ENCODE measurements at regions not wholly inside any gene's neighbourhood (a gene's known extent, or its start where the extent isn't known, plus 50 kb on each side); places are given as distances from the start of the nearest gene placed in this dataset.

- TF ChIP-seq CTCF (IDR thresholded peaks at IDR 0.05) (no peak), EZH2 (IDR thresholded peaks at IDR 0.05; ENCODE audit: borderline replicate concordance, insufficient read depth, low read depth, low read length, poor library complexity, severe bottlenecking) (no peak)
Measured at GRCh38 chr17:73994946-73995345, 208.5 kb upstream of the RPL38 start.

Data from B cell (primary cell).